HCT116 (cell line): ENCODE measurements at regions not wholly inside any gene's neighbourhood (a gene's known extent, or its start where the extent isn't known, plus 50 kb on each side); places are given as distances from the start of the nearest gene placed in this dataset.

ENCODE experiments used
- EZH2 ChIP-seq: fragments of 200-600 bp; sonication (generic); IDR thresholded peaks from 2 replicates; pipeline ENCODE4 v1.6.1; 2017; ENCODE audit warnings: antibody characterized with exemption, mixed run types
- FOSL1 ChIP-seq: IDR thresholded peaks from 2 replicates; pipeline ENCODE4 v1.6.1; 2012; ENCODE audit warnings: low read depth
- POLR2AphosphoS5 ChIP-seq: IDR thresholded peaks from 2 replicates; pipeline ENCODE4 v1.6.1; 2011; ENCODE audit warnings: mild to moderate bottlenecking, low read depth, low read length, moderate library complexity
- YY1 ChIP-seq: IDR thresholded peaks from 2 replicates; pipeline ENCODE4 v1.6.1; 2011; ENCODE audit warnings: low read length, low read depth, moderate library complexity, mild to moderate bottlenecking; ENCODE audit not compliant: insufficient replicate concordance; ENCODE audit errors: extremely low read depth
- TF ChIP-seq, protein P1 (sequence below), 3 experiments: fragments of 200-600 bp in 1 of 3; sonication (generic) in 1 of 3; IDR thresholded peaks in 2 of 3; conservative IDR thresholded peaks in 1 of 3; 2 replicates each; pipeline ENCODE4 v1.5.1; 2012 to 2017; ENCODE audit warnings: low read depth in 2 of 3, low read length in 2 of 3, antibody characterized with exemption in 1 of 3, borderline replicate concordance in 1 of 3, control low read depth in 1 of 3, mild to moderate bottlenecking in 1 of 3, mixed read lengths in 1 of 3, mixed run types in 1 of 3, moderate library complexity in 1 of 3; ENCODE audit not compliant: insufficient read depth in 1 of 3

DNA sequence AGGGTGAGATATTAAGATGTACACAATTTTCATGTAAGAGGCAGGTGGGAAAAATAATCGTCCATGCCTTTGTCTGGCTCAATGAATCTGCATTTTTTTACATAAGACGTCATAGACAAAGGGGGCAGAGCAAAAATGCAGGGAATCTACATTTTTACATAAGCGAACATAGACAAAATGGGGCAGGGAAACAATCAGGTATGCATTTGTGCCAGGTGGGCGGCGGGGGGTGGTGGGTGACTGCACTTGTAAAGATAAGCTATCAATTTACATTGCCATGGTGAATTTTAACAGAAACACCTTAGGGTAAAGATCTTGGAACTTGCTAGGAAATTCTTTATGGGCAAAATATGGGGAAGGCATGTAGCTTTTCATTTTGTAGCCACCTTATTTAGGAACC lies 96.3 kb upstream of the CES5A start:
- TF ChIP-seq POLR2AphosphoS5 = no peak
- TF ChIP-seq, protein P1, sequence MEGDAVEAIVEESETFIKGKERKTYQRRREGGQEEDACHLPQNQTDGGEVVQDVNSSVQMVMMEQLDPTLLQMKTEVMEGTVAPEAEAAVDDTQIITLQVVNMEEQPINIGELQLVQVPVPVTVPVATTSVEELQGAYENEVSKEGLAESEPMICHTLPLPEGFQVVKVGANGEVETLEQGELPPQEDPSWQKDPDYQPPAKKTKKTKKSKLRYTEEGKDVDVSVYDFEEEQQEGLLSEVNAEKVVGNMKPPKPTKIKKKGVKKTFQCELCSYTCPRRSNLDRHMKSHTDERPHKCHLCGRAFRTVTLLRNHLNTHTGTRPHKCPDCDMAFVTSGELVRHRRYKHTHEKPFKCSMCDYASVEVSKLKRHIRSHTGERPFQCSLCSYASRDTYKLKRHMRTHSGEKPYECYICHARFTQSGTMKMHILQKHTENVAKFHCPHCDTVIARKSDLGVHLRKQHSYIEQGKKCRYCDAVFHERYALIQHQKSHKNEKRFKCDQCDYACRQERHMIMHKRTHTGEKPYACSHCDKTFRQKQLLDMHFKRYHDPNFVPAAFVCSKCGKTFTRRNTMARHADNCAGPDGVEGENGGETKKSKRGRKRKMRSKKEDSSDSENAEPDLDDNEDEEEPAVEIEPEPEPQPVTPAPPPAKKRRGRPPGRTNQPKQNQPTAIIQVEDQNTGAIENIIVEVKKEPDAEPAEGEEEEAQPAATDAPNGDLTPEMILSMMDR (IDR thresholded peaks at IDR 0.05 in 2 of 3, conservative IDR thresholded peaks at IDR 0.05 in 1 of 3; ENCODE audit: borderline replicate concordance in 1 of 3, insufficient read depth in 1 of 3, low read depth in 2 of 3, low read length in 2 of 3) = no peak
- no peak for TF ChIP-seq EZH2
- no peak for TF ChIP-seq FOSL1
- no peak for TF ChIP-seq YY1
